ENCODE measurements at regions not wholly inside any gene's neighbourhood (a gene's known extent, or its start where the extent isn't known, plus 50 kb on each side); places are given as distances from the start of the nearest gene placed in this dataset.
A peak's percentile ranks its signal among the peaks of the same experiment; 100 is the strongest.

- ChIA-PET POLR2A (interaction anchor here (1.0 to 10.5 kb wide), 10 partner anchors 6 to 124 kb away, joined by 4 to 263 read pairs (median 6); no protein-coding TSS in a partner anchor), CTCF (interaction anchor here (0.9 to 3.2 kb wide), 5 partner anchors 9 to 94 kb away, joined by 3 to 15 read pairs (median 8); no protein-coding TSS in a partner anchor)
- no peak for DNase-seq (ENCODE audit: unreplicated experiment)
- peaks cover 91% of the 10 kb centered on the region for H3K36me3 Mint-ChIP-seq (ENCODE audit: insufficient read depth, unreplicated experiment)
- intact Hi-C loops (cut with micrococcal nuclease): no loop called here
- H3K27me3 Mint-ChIP-seq (ENCODE audit: insufficient read depth, unreplicated experiment): no peaks in the 10 kb centered on the region
- peak overlapping the region; percentile 21 for H3K4me3 Mint-ChIP-seq (ENCODE audit: unreplicated experiment)
- peaks cover 68% of the 10 kb centered on the region for H3K4me1 Mint-ChIP-seq (ENCODE audit: insufficient read depth, unreplicated experiment)
- H3K9me3 Mint-ChIP-seq (ENCODE audit: unreplicated experiment): no peaks in the 10 kb centered on the region
- peak overlapping the region; percentile 95 for H3K27ac Mint-ChIP-seq (ENCODE audit: low read depth, unreplicated experiment)
- BruUV-seq (replicated peaks): no TSS peak
- no peak for TF ChIP-seq CTCF (IDR thresholded peaks at IDR 0.05; ENCODE audit: unreplicated experiment)
These were observed 154.5 kb upstream of the KLF14 start for GRCh38 chr7:130888468-130888867.

GRCh38 chr7:130890176-130891020, 156.4 kb upstream of the KLF14 start:
- Mint-ChIP-seq H3K4me3 (ENCODE audit: unreplicated experiment) (peak overlapping the region; percentile 69), H3K36me3 (ENCODE audit: insufficient read depth, unreplicated experiment) (peaks cover 91% of the 10 kb centered on the region), H3K4me1 (ENCODE audit: insufficient read depth, unreplicated experiment) (peaks cover 75% of the 10 kb centered on the region), H3K9me3 (ENCODE audit: unreplicated experiment) (no peaks in the 10 kb centered on the region), H3K27me3 (ENCODE audit: insufficient read depth, unreplicated experiment) (no peaks in the 10 kb centered on the region), H3K27ac (ENCODE audit: low read depth, unreplicated experiment) (peak overlapping the region; percentile 95)
- intact Hi-C loops (cut with micrococcal nuclease): no loop called here
- peak; percentile 75 for DNase-seq (ENCODE audit: unreplicated experiment)
- ChIA-PET CTCF (interaction anchor here (0.5 to 3.2 kb wide), 25 partner anchors 7 to 848 kb away, joined by 3 to 15 read pairs (median 3); no protein-coding TSS in a partner anchor), POLR2A (interaction anchor here (0.6 to 10.5 kb wide), 28 partner anchors 8 to 1049 kb away, joined by 3 to 263 read pairs (median 5); no protein-coding TSS in a partner anchor)
- BruUV-seq (replicated peaks): TSS peak; percentile 20
- TF ChIP-seq CTCF (IDR thresholded peaks at IDR 0.05; ENCODE audit: unreplicated experiment): no peak

GRCh38 chr7:130891254-130892094, 157.5 kb upstream of the KLF14 start:
- TF ChIP-seq CTCF (IDR thresholded peaks at IDR 0.05; ENCODE audit: unreplicated experiment): no peak
- H3K4me3 Mint-ChIP-seq (ENCODE audit: unreplicated experiment): peak overlapping the region; percentile 69
- H3K4me1 Mint-ChIP-seq (ENCODE audit: insufficient read depth, unreplicated experiment): peaks cover 78% of the 10 kb centered on the region
- peak; percentile 97 for DNase-seq (ENCODE audit: unreplicated experiment)
- H3K36me3 Mint-ChIP-seq (ENCODE audit: insufficient read depth, unreplicated experiment): peaks cover 93% of the 10 kb centered on the region
- intact Hi-C loops (cut with micrococcal nuclease): no loop called here
- no peaks in the 10 kb centered on the region for H3K27me3 Mint-ChIP-seq (ENCODE audit: insufficient read depth, unreplicated experiment)
- ChIA-PET CTCF (interaction anchor here (0.6 to 6.1 kb wide), 18 partner anchors 9 to 849 kb away, joined by 3 to 89 read pairs (median 3); no protein-coding TSS in a partner anchor), POLR2A (interaction anchor here (0.6 to 10.5 kb wide), 23 partner anchors 9 to 940 kb away, joined by 3 to 263 read pairs (median 5); no protein-coding TSS in a partner anchor)
- BruUV-seq (replicated peaks): TSS peak; percentile 42
- H3K9me3 Mint-ChIP-seq (ENCODE audit: unreplicated experiment): no peaks in the 10 kb centered on the region
- H3K27ac Mint-ChIP-seq (ENCODE audit: low read depth, unreplicated experiment): peak overlapping the region; percentile 95
